Astrocyte (in vitro differentiated cells and primary cell): ENCODE measurements at regions not wholly inside any gene's neighbourhood (a gene's known extent, or its start where the extent isn't known, plus 50 kb on each side); places are given as distances from the start of the nearest gene placed in this dataset.

Experiments used
- EZH2 ChIP-seq: IDR thresholded peaks from 2 replicates; pipeline ENCODE4 v1.6.1; 2012; ENCODE audit warnings: mild to moderate bottlenecking, low read length, inconsistent platforms; ENCODE audit not compliant: insufficient read depth
- TF ChIP-seq, protein P1 (sequence below): IDR thresholded peaks from 2 replicates; pipeline ENCODE4 v1.5.1; 2011; ENCODE audit warnings: low read depth, mild to moderate bottlenecking, inconsistent platforms, low read length, moderate library complexity; ENCODE audit not compliant: insufficient read depth

DNA sequence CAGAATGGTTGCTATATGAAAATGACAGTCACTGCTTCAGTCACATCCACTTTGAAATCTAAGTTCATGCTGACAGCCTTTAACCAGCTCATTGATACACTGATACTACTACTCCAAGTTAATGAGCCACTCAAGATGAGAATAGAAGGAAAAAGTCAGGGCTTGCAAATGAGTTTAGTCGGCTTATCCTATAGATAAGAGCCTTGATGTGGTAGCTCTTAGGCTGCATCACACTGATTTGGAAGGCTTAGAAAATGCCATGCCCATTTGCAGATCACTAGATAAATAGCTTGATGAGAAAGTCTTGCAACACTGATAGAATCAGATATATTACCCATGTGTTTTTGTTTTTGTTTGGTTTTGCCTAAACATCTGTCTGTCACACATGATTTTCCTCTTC is 251.4 kb upstream of the ATXN7L3B start:
- TF ChIP-seq, protein P1, sequence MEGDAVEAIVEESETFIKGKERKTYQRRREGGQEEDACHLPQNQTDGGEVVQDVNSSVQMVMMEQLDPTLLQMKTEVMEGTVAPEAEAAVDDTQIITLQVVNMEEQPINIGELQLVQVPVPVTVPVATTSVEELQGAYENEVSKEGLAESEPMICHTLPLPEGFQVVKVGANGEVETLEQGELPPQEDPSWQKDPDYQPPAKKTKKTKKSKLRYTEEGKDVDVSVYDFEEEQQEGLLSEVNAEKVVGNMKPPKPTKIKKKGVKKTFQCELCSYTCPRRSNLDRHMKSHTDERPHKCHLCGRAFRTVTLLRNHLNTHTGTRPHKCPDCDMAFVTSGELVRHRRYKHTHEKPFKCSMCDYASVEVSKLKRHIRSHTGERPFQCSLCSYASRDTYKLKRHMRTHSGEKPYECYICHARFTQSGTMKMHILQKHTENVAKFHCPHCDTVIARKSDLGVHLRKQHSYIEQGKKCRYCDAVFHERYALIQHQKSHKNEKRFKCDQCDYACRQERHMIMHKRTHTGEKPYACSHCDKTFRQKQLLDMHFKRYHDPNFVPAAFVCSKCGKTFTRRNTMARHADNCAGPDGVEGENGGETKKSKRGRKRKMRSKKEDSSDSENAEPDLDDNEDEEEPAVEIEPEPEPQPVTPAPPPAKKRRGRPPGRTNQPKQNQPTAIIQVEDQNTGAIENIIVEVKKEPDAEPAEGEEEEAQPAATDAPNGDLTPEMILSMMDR, result no peak
- TF ChIP-seq EZH2, result no peak
